ENCODE measurements at regions not wholly inside any gene's neighbourhood (a gene's known extent, or its start where the extent isn't known, plus 50 kb on each side); places are given as distances from the start of the nearest gene placed in this dataset.

- DNase-seq (ENCODE audit: low read depth), result no peak
Measured at GRCh38 chr6:120648713-120649112, 685.6 kb downstream of the TBC1D32 start.

GRCh38 chr6:120646101-120646500 lies 688.2 kb downstream of the TBC1D32 start:
- no peak for DNase-seq (ENCODE audit: low read depth)

DNA sequence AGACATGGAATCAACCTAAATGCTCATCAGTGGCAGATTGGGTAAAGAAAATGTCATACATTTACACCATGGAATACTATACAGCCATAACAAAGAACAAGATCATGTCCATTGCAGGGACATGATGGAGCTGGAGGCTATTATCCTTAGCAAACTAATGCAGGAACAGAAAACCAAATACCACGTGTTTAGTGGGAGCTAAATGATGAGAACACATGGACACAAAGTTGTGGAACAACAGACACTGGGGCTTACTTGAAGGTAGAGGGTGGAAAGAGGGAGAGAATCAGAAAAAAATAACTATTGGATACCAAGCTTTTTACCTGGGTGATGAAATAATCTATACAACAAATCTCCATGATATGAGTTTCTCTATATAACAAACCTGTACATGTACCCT lies 701.3 kb downstream of the TBC1D32 start:
- no peak for DNase-seq (ENCODE audit: low read depth)

- DNase-seq (ENCODE audit: low read depth), result no peak
Measured at GRCh38 chr6:120627612-120628011, 706.7 kb downstream of the TBC1D32 start.

- DNase-seq (ENCODE audit: low read depth), result no peak
Measured at GRCh38 chr6:120622127-120622631, 712.1 kb downstream of the TBC1D32 start.

- no peak for DNase-seq (ENCODE audit: low read depth)
Measured at GRCh38 chr6:120620900-120621299, 713.4 kb downstream of the TBC1D32 start.

- DNase-seq (ENCODE audit: low read depth), result no peak
Measured at GRCh38 chr6:120615238-120615637, 719.0 kb downstream of the TBC1D32 start.

DNA sequence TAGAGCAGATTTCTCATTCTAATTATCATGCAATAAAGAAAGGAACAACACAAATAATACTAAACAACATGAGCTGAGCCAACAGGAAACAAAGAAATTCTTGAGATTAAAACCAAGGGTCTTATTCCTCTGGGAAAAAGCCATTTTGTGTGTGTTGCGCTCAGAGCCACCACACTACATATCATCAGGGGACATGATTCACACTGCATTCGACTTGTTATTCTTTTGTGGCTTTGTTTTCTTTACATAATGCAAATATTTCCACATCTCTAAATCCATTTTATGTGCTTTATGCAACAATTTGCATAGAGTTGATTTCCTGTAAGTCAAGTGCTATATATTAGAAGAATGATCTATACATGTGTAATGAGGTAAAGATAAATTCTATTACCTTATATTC lies 719.6 kb downstream of the TBC1D32 start:
- no peak for DNase-seq (ENCODE audit: low read depth)

DNA sequence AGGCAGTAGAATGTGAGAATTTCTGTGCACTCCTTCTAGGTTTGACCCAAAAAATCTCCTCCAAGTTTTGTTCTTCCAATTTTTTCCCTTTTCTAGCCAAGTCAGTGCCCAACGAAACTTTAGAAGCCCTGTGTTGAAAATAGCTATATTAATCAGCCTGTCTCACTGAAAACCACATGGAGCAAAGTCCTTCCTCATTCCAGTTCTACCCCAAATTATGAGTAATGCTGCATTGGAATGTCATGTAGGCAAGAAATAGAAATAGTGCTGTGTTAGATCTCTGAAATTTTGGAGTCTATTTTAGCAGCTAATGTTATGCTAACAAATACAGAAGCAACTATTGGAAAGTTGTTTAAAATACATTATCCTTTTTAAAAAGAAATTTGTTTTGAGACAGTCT lies 725.5 kb downstream of the TBC1D32 start:
- peak; percentile 38 for DNase-seq (ENCODE audit: low read depth)

DNA sequence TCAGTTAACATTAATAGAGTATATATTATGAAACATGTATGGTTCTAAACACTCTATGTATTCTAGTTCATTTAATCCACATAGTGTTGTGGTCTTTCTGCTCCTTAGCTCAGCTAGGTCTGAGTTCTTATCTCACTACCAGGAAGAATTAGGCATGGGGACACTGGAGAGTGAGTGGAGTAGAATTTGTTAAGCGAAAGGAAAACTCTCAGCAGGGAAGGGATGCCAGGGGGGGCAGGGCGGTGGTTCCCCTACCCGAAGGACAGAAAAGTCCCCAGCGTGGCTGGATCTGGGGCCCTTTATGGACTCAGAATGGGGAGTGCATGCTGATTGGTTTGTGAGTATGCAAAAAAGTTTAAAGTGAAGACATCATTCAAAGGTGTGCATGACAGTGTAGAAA lies 727.5 kb downstream of the TBC1D32 start:
- DNase-seq (ENCODE audit: low read depth), result no peak

GRCh38 chr6:120604510-120604909 lies 729.8 kb downstream of the TBC1D32 start:
- DNase-seq (ENCODE audit: low read depth), result no peak

DNA sequence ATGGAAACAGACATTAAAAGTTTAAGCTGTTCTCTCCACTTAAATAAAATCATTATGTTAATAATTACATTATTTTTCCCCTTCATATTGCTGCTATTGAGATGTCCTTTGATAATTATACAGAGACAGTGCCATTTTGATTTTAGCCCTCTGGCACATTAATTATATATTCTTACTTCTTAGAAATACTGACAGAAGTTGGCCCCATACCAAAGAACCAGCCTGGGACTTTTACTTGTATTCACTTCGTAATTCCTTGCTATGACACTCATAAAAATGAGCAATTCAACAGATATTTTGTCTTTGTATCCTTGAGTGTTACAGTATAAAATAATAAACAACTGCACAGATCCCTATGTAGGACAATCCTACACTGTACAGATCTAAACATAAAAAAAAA lies 743.7 kb downstream of the TBC1D32 start:
- DNase-seq (ENCODE audit: low read depth), result no peak

GRCh38 chr6:120588424-120588823 lies 745.9 kb downstream of the TBC1D32 start:
- DNase-seq (ENCODE audit: low read depth), result no peak

GRCh38 chr6:120587381-120587780 lies 746.9 kb downstream of the TBC1D32 start:
- DNase-seq (ENCODE audit: low read depth), result no peak

DNA sequence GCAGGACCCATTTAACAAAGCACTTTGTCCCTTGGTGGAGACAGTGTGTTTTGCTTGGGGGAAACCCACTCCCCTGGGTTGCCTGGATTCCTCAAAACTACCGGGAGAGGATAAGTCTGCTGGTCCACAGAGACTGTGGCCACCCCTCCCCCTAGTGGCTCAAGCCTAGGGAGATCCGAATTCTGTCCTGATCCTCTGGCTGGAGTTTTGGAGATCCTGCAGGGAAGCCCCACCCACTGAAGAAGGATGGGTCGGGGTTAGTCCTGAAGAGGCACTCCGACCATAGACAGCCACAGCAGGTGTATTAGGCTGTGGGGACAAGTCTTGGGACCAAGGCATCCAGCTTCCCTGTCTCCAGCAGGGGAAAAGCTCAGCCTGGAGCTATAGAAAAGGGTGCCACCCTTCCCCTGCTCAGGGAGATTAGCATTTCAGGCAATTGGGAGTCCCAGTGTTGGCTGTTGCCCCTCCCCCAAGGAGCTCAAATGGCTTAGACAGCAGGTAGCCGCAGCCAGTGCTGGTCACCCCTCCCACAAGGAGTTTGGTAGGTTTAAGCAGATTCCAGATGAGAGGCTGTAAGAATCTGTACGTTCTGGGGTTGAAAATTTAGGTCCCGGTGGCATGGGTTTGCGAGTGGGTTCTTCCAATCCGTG lies 750.0 kb downstream of the TBC1D32 start:
- DNase-seq (ENCODE audit: low read depth), result no peak

- DNase-seq (ENCODE audit: low read depth), result no peak
Measured at GRCh38 chr6:120576061-120576460, 758.2 kb downstream of the TBC1D32 start.

- no peak for DNase-seq (ENCODE audit: low read depth)
Measured at GRCh38 chr6:120569714-120570113, 764.6 kb downstream of the TBC1D32 start.

- no peak for DNase-seq (ENCODE audit: low read depth)
Measured at GRCh38 chr6:120564779-120565178, 769.5 kb downstream of the TBC1D32 start.

DNA sequence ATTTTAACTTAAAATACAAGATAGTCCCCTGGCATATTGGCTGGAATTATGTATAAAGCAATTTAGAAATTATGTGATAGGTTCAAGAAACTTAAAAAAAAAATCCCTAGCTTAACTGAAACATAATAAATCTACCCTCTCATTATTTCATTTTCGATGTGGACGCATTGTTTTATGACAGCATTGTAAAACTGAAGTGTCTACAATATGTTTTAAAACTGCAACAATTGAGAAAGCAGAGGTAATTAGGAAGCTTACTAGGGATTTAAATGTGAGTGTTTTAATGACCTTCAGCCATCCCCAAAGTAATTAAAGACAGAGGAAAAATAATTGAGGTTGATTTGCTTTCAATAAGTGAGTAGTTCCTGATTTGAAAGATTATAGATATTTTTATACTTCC lies 776.0 kb downstream of the TBC1D32 start:
- DNase-seq (ENCODE audit: low read depth), result no peak

GRCh38 chr6:120557554-120557953 lies 776.7 kb downstream of the TBC1D32 start:
- DNase-seq (ENCODE audit: low read depth), result no peak

DNA sequence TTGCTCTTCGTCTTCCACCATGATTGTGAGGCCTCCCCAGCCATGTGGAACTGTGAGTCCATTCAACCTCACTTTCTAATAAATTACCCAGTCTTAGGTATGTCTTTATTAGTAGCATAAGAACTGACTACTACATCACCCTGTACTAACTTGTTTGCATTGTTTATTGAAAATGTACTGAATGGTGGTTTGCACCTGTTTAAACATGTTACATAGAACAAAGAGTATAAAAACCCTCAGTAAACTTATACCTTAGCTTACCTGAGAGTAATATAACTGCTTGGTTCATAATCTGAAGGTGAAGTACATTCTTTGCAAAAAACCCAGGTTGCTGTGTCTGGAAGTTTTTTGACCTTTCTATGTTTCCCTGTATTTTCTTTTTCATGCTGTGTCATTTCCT lies 777.8 kb downstream of the TBC1D32 start:
- no peak for DNase-seq (ENCODE audit: low read depth)

DNA sequence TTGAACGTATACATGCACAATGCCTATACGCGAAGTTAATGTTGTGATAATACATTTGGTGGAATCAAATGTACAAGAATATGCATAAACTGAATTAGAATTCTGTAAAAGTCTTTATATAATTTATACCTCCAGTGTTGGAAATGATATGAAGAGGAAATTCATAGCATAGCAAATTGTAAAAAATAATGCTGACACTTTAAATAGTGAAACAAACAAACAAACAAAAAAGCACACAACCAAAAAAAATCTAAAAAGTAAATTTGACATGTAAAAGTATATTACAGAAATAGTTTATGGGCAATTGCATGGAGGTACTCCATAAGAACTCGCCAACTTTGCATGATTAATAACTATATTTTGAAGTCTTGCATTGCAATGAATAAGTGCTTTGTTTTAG lies 780.9 kb downstream of the TBC1D32 start:
- no peak for DNase-seq (ENCODE audit: low read depth)

- no peak for DNase-seq (ENCODE audit: low read depth)
Measured at GRCh38 chr6:120545353-120545752, 788.9 kb downstream of the TBC1D32 start.

GRCh38 chr6:120534954-120535353 lies 799.3 kb downstream of the TBC1D32 start:
- no peak for DNase-seq (ENCODE audit: low read depth)

Measured in myocyte (in vitro differentiated cells).